Kidney (tissue), 13 donors: ENCODE measurements at regions not wholly inside any gene's neighbourhood (a gene's known extent, or its start where the extent isn't known, plus 50 kb on each side); places are given as distances from the start of the nearest gene placed in this dataset.

ENCODE experiments used
- DNase-seq, 5 donors: peaks; one replicate each; pipeline ENCODE4 v3.0.0-alpha.2; 2013 to 2020
- FAIRE-seq: peaks from 2 replicates; lab custom pipeline; 2012; peaks lifted over from hg19 to GRCh38; lab: Jason Lieb, UNC
- H3K27ac ChIP-seq, 2 donors: one replicate each; pipeline ENCODE4 v1.7.0; 2013; ENCODE audit warnings: low read depth in 2 of 2, low read length in 2 of 2, inconsistent platforms in 1 of 2
- H3K27me3 ChIP-seq: one replicate; pipeline ENCODE4 v1.7.1; 2013; ENCODE audit warnings: low read length, inconsistent platforms; ENCODE audit not compliant: control insufficient read depth, insufficient read depth
- H3K36me3 ChIP-seq, 3 donors: one replicate each; pipeline versions ENCODE4 v1.7.0 to v1.7.1; 2013; ENCODE audit warnings: low read length in 3 of 3, control low read depth in 1 of 3, inconsistent platforms in 1 of 3; ENCODE audit not compliant: insufficient read depth in 3 of 3, control insufficient read depth in 2 of 3
- H3K4me1 ChIP-seq, 3 donors: one replicate each; pipeline versions ENCODE4 v1.7.0 to v1.7.1; 2013; ENCODE audit warnings: low read length in 3 of 3, inconsistent platforms in 1 of 3, low read depth in 1 of 3; ENCODE audit not compliant: control insufficient read depth in 2 of 3, insufficient read depth in 2 of 3
- H3K4me3 ChIP-seq, 3 donors: one replicate each; pipeline versions ENCODE4 v1.7.0 to v1.8.1; 2013; ENCODE audit warnings: low read length in 3 of 3, control low read depth in 1 of 3, inconsistent platforms in 1 of 3
- H3K9ac ChIP-seq, 3 donors: one replicate each; pipeline versions ENCODE4 v1.7.0 to v1.7.1; 2013; ENCODE audit warnings: low read length in 3 of 3, control low read depth in 1 of 3, inconsistent platforms in 1 of 3
- H3K9me3 ChIP-seq, 3 donors: one replicate each; pipeline versions ENCODE4 v1.7.0 to v1.7.1; 2013; ENCODE audit warnings: low read length in 3 of 3, control low read depth in 1 of 3, inconsistent platforms in 1 of 3; ENCODE audit not compliant: control insufficient read depth in 2 of 3, insufficient read depth in 1 of 3
- intact Hi-C: fragments of 100-400 bp; cut with DNase I; formaldehyde crosslinking; loops from one replicate; pipeline ENCODE4 v1.11.1; 2022
- TF ChIP-seq, protein P1 (sequence below): IDR thresholded peaks from 3 replicates; pipeline ENCODE4 v1.5.1; 2012; ENCODE audit warnings: mild to moderate bottlenecking, moderate library complexity, borderline replicate concordance; ENCODE audit not compliant: insufficient read depth; ENCODE audit errors: extremely low read depth
- donor health status: control.
- donor health status: control.
- donor health status: control.
- donor health status: control.
- donor health status: control.
- donor health status: DM: yes; HTN: yes; CAD: no.
- donor health status: Normal renal cell carcinoma (clear cell type).

GRCh38 chr10:33828592-33828991 is 494.1 kb upstream of the NRP1 start:
- no peak overlapping the region for H3K4me3 ChIP-seq
- TF ChIP-seq, protein P1, sequence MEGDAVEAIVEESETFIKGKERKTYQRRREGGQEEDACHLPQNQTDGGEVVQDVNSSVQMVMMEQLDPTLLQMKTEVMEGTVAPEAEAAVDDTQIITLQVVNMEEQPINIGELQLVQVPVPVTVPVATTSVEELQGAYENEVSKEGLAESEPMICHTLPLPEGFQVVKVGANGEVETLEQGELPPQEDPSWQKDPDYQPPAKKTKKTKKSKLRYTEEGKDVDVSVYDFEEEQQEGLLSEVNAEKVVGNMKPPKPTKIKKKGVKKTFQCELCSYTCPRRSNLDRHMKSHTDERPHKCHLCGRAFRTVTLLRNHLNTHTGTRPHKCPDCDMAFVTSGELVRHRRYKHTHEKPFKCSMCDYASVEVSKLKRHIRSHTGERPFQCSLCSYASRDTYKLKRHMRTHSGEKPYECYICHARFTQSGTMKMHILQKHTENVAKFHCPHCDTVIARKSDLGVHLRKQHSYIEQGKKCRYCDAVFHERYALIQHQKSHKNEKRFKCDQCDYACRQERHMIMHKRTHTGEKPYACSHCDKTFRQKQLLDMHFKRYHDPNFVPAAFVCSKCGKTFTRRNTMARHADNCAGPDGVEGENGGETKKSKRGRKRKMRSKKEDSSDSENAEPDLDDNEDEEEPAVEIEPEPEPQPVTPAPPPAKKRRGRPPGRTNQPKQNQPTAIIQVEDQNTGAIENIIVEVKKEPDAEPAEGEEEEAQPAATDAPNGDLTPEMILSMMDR = no peak
- H3K4me1 ChIP-seq = no peaks in the 10 kb centered on the region
- intact Hi-C loops = no loop called here
- no peaks in the 10 kb centered on the region for H3K27me3 ChIP-seq
- no peaks in the 10 kb centered on the region for H3K9me3 ChIP-seq
- H3K36me3 ChIP-seq = no peaks in the 10 kb centered on the region
- H3K9ac ChIP-seq = no peak overlapping the region
- no peak overlapping the region for H3K27ac ChIP-seq
- no peak for DNase-seq
- no peak for FAIRE-seq

DNA sequence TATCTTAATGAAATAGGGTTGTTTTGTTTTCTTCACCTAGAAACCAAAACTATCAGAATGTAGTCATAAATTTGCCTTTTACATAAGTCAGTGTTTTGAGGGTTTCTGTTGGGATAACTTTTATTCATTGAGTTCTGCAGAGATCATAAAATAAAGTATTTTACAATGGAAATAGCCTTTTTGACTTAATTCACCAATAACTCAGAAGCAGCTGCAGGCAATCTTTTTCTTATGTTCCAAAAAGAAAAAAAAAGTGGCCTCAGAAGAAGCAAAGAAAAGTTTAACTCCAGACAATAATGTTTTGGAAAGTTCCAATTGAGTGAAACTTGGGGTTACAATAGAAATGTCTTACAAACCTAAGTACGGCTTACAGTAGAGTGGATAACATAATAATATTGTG is 491.7 kb upstream of the NRP1 start:
- H3K9me3 ChIP-seq = no peaks in the 10 kb centered on the region
- FAIRE-seq (no peak), DNase-seq (peak in 1 of 5 donors; percentile 66)
- no peak overlapping the region for H3K9ac ChIP-seq
- TF ChIP-seq, protein P1 = no peak
- intact Hi-C loops = no loop called here
- no peak overlapping the region for H3K4me3 ChIP-seq
- H3K27ac ChIP-seq = no peak overlapping the region
- no peaks in the 10 kb centered on the region for H3K4me1 ChIP-seq
- H3K36me3 ChIP-seq = no peaks in the 10 kb centered on the region
- no peaks in the 10 kb centered on the region for H3K27me3 ChIP-seq

GRCh38 chr10:33822774-33823173 is 488.3 kb upstream of the NRP1 start:
- Histone ChIP-seq H3K4me1 (no peaks in the 10 kb centered on the region), H3K9me3 (no peaks in the 10 kb centered on the region), H3K27me3 (no peaks in the 10 kb centered on the region), H3K36me3 (no peaks in the 10 kb centered on the region), H3K9ac (no peak overlapping the region), H3K4me3 (no peak overlapping the region), H3K27ac (no peak overlapping the region)
- DNase-seq (no peak), FAIRE-seq (no peak)
- intact Hi-C loops = no loop called here
- TF ChIP-seq, protein P1 = no peak

GRCh38 chr10:33820531-33820930 is 486.1 kb upstream of the NRP1 start:
- Histone ChIP-seq H3K4me3 (no peak overlapping the region), H3K36me3 (no peaks in the 10 kb centered on the region), H3K9me3 (no peaks in the 10 kb centered on the region), H3K9ac (no peak overlapping the region), H3K27ac (no peak overlapping the region), H3K27me3 (no peaks in the 10 kb centered on the region), H3K4me1 (no peaks in the 10 kb centered on the region)
- FAIRE-seq (no peak), DNase-seq (no peak)
- TF ChIP-seq, protein P1 = no peak
- intact Hi-C loops = no loop called here
